ENCODE measurements at regions not wholly inside any gene's neighbourhood (a gene's known extent, or its start where the extent isn't known, plus 50 kb on each side); places are given as distances from the start of the nearest gene placed in this dataset.
"Not testable (repeated sequence)": the region's sequence is repeated elsewhere in the genome, so short reads cannot be mapped to it uniquely, and the experiment has no call there.

GRCh38 chr4:121616449-121616848 is 80.3 kb downstream of the ANXA5 start:
- DNase-seq (ENCODE audit: low read depth), result not testable (repeated sequence)

GRCh38 chr4:121614101-121614500 is 82.7 kb downstream of the ANXA5 start:
- DNase-seq (ENCODE audit: low read depth), result no peak

- no peak for DNase-seq (ENCODE audit: low read depth)
Measured at GRCh38 chr4:121599049-121599448, 97.7 kb downstream of the ANXA5 start.

GRCh38 chr4:121597346-121597934 is 99.3 kb downstream of the ANXA5 start:
- peak; percentile 1 for DNase-seq (ENCODE audit: low read depth)

GRCh38 chr4:121594796-121595526 is 101.8 kb downstream of the ANXA5 start:
- DNase-seq (ENCODE audit: low read depth), result peak; percentile 18

GRCh38 chr4:121593760-121594159 is 103.0 kb downstream of the ANXA5 start:
- no peak for DNase-seq (ENCODE audit: low read depth)

GRCh38 chr4:121592257-121592656 is 104.5 kb downstream of the ANXA5 start:
- DNase-seq (ENCODE audit: low read depth), result not testable (repeated sequence)

GRCh38 chr4:121584836-121585235 is 111.9 kb downstream of the ANXA5 start:
- DNase-seq (ENCODE audit: low read depth), result no peak

- no peak for DNase-seq (ENCODE audit: low read depth)
Measured at GRCh38 chr4:121583396-121583795, 113.4 kb downstream of the ANXA5 start.

- no peak for DNase-seq (ENCODE audit: low read depth)
Measured at GRCh38 chr4:121582296-121582695, 114.5 kb downstream of the ANXA5 start.

- DNase-seq (ENCODE audit: low read depth), result not testable (repeated sequence)
Measured at GRCh38 chr4:121575392-121575791, 121.4 kb downstream of the ANXA5 start.

- no peak for DNase-seq (ENCODE audit: low read depth)
Measured at GRCh38 chr4:121574618-121575017, 122.2 kb downstream of the ANXA5 start.

GRCh38 chr4:121567748-121568147 is 129.0 kb downstream of the ANXA5 start:
- DNase-seq (ENCODE audit: low read depth), result no peak

GRCh38 chr4:121564840-121565375 is 131.9 kb downstream of the ANXA5 start:
- no peak for DNase-seq (ENCODE audit: low read depth)

- DNase-seq (ENCODE audit: low read depth), result no peak
Measured at GRCh38 chr4:121562811-121563210, 134.0 kb downstream of the ANXA5 start.

- no peak for DNase-seq (ENCODE audit: low read depth)
Measured at GRCh38 chr4:121555315-121556107, 141.3 kb downstream of the ANXA5 start.

GRCh38 chr4:121554382-121554781 is 142.4 kb downstream of the ANXA5 start:
- DNase-seq (ENCODE audit: low read depth), result no peak

- no peak for DNase-seq (ENCODE audit: low read depth)
Measured at GRCh38 chr4:121551881-121552280, 144.9 kb downstream of the ANXA5 start.

GRCh38 chr4:121551271-121551670 is 145.5 kb downstream of the ANXA5 start:
- no peak for DNase-seq (ENCODE audit: low read depth)

GRCh38 chr4:121541696-121542095 is 155.1 kb downstream of the ANXA5 start:
- no peak for DNase-seq (ENCODE audit: low read depth)

GRCh38 chr4:121535351-121535750 is 154.5 kb upstream of the QRFPR start:
- DNase-seq (ENCODE audit: low read depth), result no peak

- no peak for DNase-seq (ENCODE audit: low read depth)
Measured at GRCh38 chr4:121534187-121534586, 153.4 kb upstream of the QRFPR start.

GRCh38 chr4:121526509-121526908 is 145.7 kb upstream of the QRFPR start:
- DNase-seq (ENCODE audit: low read depth), result no peak
